HS-5 (cell line): ENCODE measurements at regions not wholly inside any gene's neighbourhood (a gene's known extent, or its start where the extent isn't known, plus 50 kb on each side); places are given as distances from the start of the nearest gene placed in this dataset.
A peak's percentile ranks its signal among the peaks of the same experiment; 100 is the strongest.

Experiments used
- DNase-seq: peaks from one replicate; pipeline ENCODE4 v3.0.0-alpha.2; 2012; ENCODE audit warnings: low read depth

DNA sequence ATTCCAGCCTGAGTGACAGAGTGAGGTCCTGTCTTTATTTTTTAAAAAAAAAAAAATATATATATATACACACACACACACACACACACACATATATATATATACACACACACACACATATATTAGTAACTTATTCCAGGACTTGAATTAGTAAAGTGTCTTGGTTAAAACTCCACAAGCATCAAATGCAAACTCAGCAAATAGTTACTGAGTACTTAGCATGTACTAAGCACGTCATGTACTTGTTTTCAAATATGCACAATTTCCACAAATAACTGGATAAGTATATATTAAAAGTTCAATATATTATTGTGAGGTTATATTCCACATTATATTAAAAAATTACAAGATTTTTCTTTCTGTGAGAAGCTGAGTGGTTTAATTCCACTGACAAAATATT lies 304.7 kb downstream of the ZEB2 start:
- DNase-seq = no peak

- DNase-seq = no peak
Observed at GRCh38 chr2:144213797-144214196, 306.1 kb downstream of the ZEB2 start.

GRCh38 chr2:144211826-144212225 lies 308.1 kb downstream of the ZEB2 start:
- DNase-seq = no peak

DNA sequence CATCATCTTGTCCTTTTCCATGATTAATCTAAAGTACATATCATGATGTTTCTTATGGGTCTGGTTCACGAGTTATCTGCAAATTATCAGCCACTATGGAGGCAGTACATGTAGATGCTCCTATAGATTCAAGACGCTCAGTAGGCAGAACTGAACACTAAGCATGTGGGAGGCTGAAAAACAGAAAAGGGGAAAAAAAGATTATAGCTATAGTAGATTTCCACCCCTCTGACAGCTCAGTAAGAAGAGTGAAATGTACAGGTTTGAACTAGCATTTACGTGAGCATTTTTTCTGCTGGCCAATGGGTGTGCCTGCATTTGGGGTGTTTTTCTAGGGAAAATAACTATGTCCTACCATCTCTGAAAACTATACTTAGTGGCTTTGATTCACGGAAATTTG lies 308.9 kb downstream of the ZEB2 start:
- no peak for DNase-seq

DNA sequence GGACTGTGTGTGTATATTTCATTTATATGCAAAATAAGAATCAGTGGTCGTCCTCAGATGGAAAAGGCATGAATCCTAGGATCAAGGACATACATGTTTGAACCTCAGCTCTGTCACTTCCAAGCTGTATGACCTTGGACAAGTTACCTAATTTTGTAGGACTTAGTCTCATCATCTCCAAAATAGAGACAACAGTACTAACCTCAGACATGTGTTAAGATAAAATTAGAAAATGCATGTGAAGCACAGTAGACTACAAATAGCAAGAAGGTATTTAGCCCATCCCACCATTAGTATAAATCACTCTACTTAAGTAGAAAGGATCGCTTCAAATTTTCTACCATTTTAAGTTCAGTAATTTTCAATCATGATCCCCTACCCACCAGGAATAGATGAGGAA lies 309.8 kb downstream of the ZEB2 start:
- DNase-seq = no peak

DNA sequence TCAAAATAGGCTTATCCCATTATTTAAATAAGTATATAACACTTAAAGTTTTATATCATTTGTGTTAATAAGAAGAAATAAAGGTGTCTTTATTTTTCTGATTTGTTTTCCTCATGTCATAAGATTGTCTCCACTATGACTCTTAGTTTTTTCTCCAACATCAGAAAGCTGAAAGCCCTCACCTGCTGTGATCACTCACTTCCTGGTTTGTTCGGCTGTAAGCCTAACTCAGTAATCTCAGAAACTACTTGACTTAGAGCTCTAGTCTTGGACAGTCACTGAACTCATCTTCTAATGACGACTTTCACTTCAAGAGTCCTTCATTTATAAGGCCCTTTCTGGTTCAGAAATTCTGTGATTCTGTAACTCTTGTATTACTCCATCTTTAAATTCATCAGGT lies 311.0 kb downstream of the ZEB2 start:
- DNase-seq = no peak

DNA sequence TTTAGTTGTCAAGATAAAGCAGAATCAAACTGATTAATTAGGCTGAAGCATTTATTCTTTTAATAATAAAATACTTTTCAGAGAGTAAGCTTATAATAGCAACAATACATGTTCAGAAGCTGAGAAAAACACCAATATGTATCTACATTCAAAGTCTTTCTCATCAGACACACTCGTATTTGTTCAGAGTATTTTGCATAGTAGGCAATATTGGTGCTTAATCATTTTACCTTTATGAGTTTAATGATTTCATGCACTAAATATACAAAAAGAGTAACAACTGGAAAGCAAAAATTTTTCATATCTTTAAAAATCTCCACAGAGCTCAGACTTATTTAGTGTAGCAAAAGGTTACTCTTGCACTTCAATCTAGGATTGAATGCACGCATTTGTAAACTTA lies 313.9 kb downstream of the ZEB2 start:
- DNase-seq = no peak

DNA sequence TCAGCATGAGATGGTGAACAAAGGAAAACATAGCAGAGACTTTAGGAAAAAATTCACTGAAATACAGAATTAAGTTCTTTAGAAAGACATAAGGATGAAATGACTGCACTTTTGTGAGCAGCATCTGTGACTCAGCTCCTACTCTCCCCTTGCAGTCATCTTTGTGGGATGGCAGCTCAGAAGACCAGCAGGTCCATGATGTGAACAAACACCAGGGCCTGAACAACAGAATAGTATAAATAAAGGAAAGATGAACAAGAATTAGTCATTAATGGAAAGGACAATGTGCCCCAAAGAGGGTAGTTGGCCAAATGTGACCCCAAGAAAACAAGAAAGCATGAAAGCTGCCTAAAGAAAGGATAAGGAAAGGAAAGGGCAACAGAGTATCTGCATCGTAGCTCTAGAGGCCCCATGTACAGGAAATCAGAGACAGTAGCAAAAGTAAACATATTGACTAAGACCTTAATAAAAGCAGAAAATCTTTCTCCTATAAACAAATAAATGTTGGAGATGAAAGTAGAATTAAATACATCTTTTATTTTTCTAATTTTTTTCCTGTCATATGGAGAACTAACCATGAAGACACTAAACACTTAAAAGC lies 318.0 kb downstream of the ZEB2 start:
- DNase-seq = no peak

DNA sequence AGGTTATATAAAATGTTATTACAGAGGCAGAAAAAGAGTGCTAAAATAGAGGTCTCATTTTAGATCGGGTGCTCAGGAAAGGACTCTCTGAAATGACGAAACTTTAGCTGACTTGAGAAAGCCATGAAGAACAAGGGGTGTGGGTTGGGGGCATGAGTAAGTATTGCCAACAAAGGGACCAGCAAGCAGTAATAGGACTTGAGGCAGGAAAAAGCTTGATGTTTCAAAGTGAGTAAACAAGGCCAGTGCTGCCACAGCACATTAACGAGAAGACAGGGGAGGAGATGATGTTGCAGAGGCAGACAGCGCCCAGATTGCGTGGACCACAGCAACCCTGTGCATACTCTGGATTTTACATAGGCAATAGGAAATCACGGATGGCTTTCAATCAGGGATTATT lies 318.8 kb downstream of the ZEB2 start:
- no peak for DNase-seq

GRCh38 chr2:144198116-144198515 lies 321.8 kb downstream of the ZEB2 start:
- peak; percentile 70 for DNase-seq

GRCh38 chr2:144194326-144195071 lies 325.4 kb downstream of the ZEB2 start:
- DNase-seq = no peak

DNA sequence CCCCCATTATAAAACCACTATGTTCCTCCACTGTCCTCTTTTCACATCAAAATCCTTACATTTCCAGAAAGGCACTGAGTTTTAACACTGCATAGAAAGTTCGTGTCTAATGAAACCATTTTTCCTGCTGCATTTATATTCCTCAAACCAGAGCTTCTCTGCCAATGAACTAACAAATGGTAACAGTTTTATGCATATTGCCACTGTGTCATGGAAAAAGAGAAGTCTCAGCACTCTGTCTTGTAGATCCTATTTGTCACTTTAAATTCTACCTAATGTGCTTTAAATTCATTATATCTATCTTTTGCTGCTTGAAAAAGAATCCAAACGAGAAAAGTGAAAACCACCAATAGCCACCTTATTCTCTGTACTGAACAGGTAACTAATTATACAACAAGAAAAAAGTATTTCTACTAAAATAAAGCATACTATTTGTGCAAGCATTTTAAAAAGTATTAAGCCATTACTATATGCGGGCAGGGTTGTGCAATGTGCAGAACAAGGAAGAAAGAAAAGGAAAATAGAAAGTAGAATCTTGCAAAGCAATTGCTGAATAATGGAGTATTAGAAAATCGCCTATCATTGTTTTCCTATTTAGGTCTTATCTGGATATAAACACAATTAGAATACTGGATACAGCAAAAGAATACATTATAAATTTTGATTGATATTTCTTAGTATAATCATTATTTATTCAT lies 328.9 kb downstream of the ZEB2 start:
- DNase-seq = no peak

GRCh38 chr2:144183727-144184126 lies 336.2 kb downstream of the ZEB2 start:
- DNase-seq = peak; percentile 80

DNA sequence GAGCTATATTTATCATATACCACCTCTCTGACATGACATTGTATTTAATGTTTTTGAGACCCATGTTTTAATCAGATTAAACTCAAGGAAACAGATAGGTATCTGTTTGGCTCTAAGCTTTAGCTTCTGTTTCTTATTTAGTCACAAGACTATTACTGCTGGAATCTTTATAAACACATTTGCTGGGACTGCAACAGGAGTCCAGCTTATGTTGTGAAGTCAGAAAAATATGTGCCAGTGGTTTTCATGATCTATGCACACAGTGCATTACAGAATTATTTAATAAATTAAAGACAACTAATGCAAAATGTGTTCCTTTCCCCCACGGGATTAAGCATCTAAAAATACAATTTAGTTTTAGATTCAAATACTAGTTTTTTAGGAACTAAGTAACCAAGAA lies 338.9 kb downstream of the ZEB2 start:
- no peak for DNase-seq

DNA sequence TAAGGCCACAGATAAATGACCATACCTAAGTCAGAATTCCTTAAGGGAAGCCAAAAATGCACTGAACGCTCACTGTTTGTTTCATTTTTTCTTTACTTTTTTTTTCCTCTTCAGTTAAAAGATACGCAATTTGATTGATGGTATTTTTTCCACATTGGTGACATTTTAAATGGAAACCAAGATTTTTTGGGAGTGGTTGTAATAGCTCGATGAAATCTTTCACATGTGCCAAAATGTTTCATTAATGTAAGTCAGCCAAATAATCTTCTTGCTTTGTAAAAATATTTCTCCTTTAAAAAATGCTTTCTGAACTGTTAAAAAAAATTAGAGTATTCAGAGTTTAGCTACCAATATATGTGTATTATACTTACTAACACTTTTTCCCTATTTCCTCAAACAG lies 339.8 kb downstream of the ZEB2 start:
- no peak for DNase-seq

DNA sequence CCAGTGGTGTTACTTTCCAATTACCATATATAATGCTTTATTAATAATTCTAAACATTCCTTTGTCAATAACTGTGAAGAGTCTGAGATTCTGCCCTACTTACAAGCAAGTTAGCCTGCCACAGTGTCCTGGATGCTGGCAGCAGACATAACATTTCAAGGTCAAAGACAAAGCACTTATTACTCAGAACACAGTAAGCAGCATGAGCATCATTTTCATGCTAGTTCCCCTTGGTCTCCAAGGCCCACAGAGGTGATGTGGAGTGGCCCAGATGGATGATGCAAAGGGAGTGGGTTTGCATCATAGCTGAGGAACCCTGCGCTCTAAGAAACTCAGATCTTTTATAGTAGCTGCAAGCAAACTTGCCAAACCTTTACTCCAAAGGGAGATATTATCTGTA lies 349.7 kb downstream of the ZEB2 start:
- DNase-seq = no peak

DNA sequence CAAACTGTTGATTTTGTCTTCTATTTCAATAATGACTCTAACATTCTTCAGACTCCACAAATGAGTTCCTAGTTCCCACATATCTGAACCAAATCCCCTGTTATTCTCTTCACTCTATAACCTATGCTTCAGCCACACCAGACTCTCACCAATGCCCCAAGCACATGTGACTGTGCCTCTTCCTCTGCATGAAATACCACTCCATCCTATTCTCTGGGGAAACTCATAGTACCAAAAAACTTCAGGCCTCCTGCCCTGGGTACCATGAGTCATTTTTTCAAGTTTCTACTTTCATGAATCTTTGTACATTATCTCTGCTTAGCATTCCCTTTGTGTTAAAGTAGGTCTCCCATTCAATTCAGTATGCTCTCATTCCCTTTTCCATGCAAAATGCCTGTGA lies 353.2 kb downstream of the ZEB2 start:
- no peak for DNase-seq

DNA sequence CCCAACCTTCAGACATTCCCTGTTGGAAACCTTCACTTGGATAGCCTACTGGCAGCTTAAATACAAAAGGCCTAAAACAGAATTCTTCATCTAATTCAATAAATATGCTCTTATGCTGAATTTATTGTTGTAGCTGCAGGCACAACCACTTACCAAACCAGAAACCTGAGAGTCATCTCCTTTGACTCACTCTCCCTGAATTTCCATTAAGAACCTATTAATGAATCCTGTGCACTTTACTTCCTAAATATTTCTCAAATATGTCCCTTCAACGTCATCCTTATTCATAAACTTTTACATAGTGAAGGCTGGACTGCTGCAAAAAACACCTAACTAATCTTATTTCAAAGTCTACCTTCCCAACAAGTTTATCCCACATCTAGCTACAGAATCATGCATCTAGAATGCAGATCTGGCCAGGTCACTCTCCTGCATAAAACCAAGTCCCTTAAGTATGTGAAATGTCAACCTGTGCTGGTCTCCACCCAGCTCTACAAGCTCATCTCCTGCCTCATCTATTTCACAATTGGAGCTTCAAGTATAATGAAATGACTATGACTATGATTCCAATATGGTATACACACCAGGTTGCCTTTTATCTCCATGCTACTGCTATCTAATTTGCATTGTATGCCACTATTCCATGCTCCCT lies 354.2 kb downstream of the ZEB2 start:
- DNase-seq = no peak

DNA sequence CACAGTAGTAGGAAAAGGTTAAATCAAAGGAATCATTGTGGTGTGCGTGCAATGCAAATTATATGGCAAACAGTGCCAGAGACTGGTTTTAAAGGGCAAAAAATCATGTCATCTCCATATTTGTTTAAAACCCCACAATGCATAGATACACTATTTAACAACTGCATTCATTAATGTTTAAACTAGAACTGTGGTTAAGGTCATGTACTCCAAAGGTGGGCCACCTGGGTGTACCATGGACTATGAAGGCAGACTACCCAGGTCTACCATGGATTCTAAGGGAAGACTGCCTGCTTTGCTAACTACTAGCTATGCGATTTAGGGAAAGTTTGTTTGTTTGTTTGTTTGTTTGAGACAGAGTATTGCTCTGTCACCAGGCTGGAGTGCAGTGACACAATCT lies 356.3 kb downstream of the ZEB2 start:
- no peak for DNase-seq

- DNase-seq = no peak
Observed at GRCh38 chr2:144162652-144163051, 357.3 kb downstream of the ZEB2 start.

DNA sequence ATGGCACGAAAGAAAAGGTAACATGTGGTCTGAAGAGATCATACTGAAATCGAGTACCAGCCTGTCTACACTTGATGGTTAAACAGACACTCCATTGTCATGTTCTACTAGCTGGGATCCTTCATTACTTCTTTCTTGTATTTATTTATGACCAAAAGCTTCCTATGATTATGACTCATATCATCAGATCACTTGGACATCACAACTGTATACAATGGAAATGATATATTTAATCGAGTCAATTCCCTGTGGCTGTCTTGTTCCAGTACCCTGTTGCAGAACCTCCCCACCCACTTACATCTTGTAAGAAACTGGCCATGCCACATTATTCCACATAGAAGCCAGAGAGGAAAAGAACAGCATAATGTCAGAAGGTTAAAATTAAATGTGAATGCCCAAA lies 358.9 kb downstream of the ZEB2 start:
- no peak for DNase-seq

DNA sequence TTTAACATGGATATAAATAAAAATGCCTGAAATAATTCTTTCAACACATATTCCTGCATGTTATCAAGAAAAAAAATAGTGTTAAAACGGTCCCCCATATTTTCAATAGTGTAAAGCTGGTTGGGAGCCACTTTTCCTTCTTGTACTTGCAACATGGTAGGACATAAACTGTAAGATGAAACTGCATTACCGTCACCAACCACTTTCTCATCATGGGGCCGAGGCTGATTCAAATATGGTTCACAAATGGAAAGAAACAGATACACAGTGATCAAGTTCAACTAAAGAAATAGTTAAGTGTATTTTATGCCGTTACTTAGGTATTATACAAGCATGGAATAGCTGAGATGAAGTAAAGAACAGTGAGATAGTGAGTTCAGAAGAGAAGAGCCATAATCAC lies 360.7 kb downstream of the ZEB2 start:
- DNase-seq = no peak

DNA sequence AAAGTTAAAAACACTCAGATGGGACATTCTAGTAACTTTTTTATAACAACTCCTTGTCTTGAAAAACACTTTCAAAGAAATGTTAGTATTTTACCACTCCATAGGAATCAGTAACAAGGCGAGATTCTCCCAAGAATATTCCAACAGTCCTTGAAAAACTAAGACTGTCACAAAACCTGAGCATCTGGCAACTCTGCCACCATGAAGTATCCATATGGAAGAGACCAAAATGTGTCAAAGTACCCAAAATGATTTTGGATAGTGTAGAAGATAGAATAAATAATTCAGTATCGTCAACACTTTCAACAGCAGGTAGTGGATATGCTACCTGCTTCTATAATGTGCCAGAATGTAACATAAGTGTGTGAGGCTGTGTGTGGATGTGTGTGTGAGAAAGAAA lies 361.8 kb downstream of the ZEB2 start:
- DNase-seq = no peak
